KOPT-K1 (cell line): ENCODE measurements at regions not wholly inside any gene's neighbourhood (a gene's known extent, or its start where the extent isn't known, plus 50 kb on each side); places are given as distances from the start of the nearest gene placed in this dataset.

Experiments
- H3K27ac ChIP-seq: fragments of 200-600 bp; sonication (generic); 2 replicates; pipeline ENCODE4 v1.5.1; 2016; ENCODE audit warnings: antibody characterized with exemption, mild to moderate bottlenecking, low read depth, low read length; ENCODE audit not compliant: poor library complexity, severe bottlenecking
- H3K36me3 ChIP-seq: fragments of 200-600 bp; sonication (generic); 2 replicates; pipeline ENCODE4 v1.5.1; 2017; ENCODE audit warnings: antibody characterized with exemption, mild to moderate bottlenecking, low read length, moderate library complexity; ENCODE audit not compliant: insufficient read depth
- H3K9me3 ChIP-seq: fragments of 200-600 bp; sonication (generic); 2 replicates; pipeline ENCODE4 v1.5.1; 2017; ENCODE audit warnings: antibody characterized with exemption, low read length, mild to moderate bottlenecking; ENCODE audit not compliant: insufficient read depth, poor library complexity, severe bottlenecking

GRCh38 chr5:120852222-120852860, 388.2 kb downstream of the PRR16 start:
- H3K36me3 ChIP-seq, result no peaks in the 10 kb centered on the region
- H3K27ac ChIP-seq, result no peak overlapping the region
- H3K9me3 ChIP-seq, result no peaks in the 10 kb centered on the region

GRCh38 chr5:120866997-120867396, 402.9 kb downstream of the PRR16 start:
- Histone ChIP-seq H3K9me3 (peaks cover 6% of the 10 kb centered on the region), H3K36me3 (no peaks in the 10 kb centered on the region), H3K27ac (no peak overlapping the region)

GRCh38 chr5:120869831-120870230, 405.7 kb downstream of the PRR16 start:
- Histone ChIP-seq H3K36me3 (no peaks in the 10 kb centered on the region), H3K9me3 (peaks cover 6% of the 10 kb centered on the region), H3K27ac (no peak overlapping the region)

- Histone ChIP-seq H3K36me3 (no peaks in the 10 kb centered on the region), H3K9me3 (peaks cover 4% of the 10 kb centered on the region), H3K27ac (no peak overlapping the region)
These were observed 408.2 kb downstream of the PRR16 start for GRCh38 chr5:120872297-120872696.

- Histone ChIP-seq H3K36me3 (no peaks in the 10 kb centered on the region), H3K27ac (no peak overlapping the region), H3K9me3 (no peaks in the 10 kb centered on the region)
These were observed 409.0 kb downstream of the PRR16 start for GRCh38 chr5:120873083-120873482.

GRCh38 chr5:120874081-120874862, 410.2 kb downstream of the PRR16 start:
- Histone ChIP-seq H3K9me3 (no peaks in the 10 kb centered on the region), H3K27ac (no peak overlapping the region), H3K36me3 (no peaks in the 10 kb centered on the region)

GRCh38 chr5:120882038-120882775, 418.1 kb downstream of the PRR16 start:
- Histone ChIP-seq H3K9me3 (no peaks in the 10 kb centered on the region), H3K27ac (no peak overlapping the region), H3K36me3 (no peaks in the 10 kb centered on the region)

GRCh38 chr5:120886351-120886860, 422.3 kb downstream of the PRR16 start:
- H3K9me3 ChIP-seq, result peaks cover 11% of the 10 kb centered on the region
- no peak overlapping the region for H3K27ac ChIP-seq
- H3K36me3 ChIP-seq, result no peaks in the 10 kb centered on the region

- Histone ChIP-seq H3K27ac (no peak overlapping the region), H3K36me3 (no peaks in the 10 kb centered on the region), H3K9me3 (peaks cover 14% of the 10 kb centered on the region)
These were observed 431.6 kb downstream of the PRR16 start for GRCh38 chr5:120895660-120896059.

GRCh38 chr5:120901199-120901598, 437.1 kb downstream of the PRR16 start:
- Histone ChIP-seq H3K36me3 (no peaks in the 10 kb centered on the region), H3K9me3 (no peaks in the 10 kb centered on the region), H3K27ac (no peak overlapping the region)

GRCh38 chr5:120907953-120908352, 443.9 kb downstream of the PRR16 start:
- Histone ChIP-seq H3K9me3 (no peaks in the 10 kb centered on the region), H3K36me3 (no peaks in the 10 kb centered on the region), H3K27ac (no peak overlapping the region)

- H3K36me3 ChIP-seq, result no peaks in the 10 kb centered on the region
- no peak overlapping the region for H3K27ac ChIP-seq
These were observed 446.5 kb downstream of the PRR16 start for GRCh38 chr5:120910629-120911028.

GRCh38 chr5:120913396-120913795, 449.3 kb downstream of the PRR16 start:
- Histone ChIP-seq H3K36me3 (no peaks in the 10 kb centered on the region), H3K27ac (no peak overlapping the region), H3K9me3 (no peaks in the 10 kb centered on the region)

More at GRCh38 chr5:120910629-120911028, 446.5 kb downstream of the PRR16 start:
- H3K9me3 ChIP-seq, result no peaks in the 10 kb centered on the region

GRCh38 chr5:120917214-120917758, 453.2 kb downstream of the PRR16 start:
- H3K36me3 ChIP-seq, result no peaks in the 10 kb centered on the region
- H3K9me3 ChIP-seq, result no peaks in the 10 kb centered on the region
- H3K27ac ChIP-seq, result no peak overlapping the region

GRCh38 chr5:120919017-120919416, 454.9 kb downstream of the PRR16 start:
- Histone ChIP-seq H3K9me3 (no peaks in the 10 kb centered on the region), H3K27ac (no peak overlapping the region), H3K36me3 (no peaks in the 10 kb centered on the region)
